ENCODE measurements at regions not wholly inside any gene's neighbourhood (a gene's known extent, or its start where the extent isn't known, plus 50 kb on each side); places are given as distances from the start of the nearest gene placed in this dataset.
A peak's percentile ranks its signal among the peaks of the same experiment; 100 is the strongest.

- DNase-seq (no peak), ATAC-seq (no peak)
- Histone ChIP-seq H3K9me3 (peaks cover 0 to 8% (median 0%) of the 10 kb centered on the region in 12 donors), H3K4me1 (peaks cover 0 to 39% (median 16%) of the 10 kb centered on the region in 12 donors), H3K27ac (no peak overlapping the region), H3K27me3 (no peaks in the 10 kb centered on the region), H3K4me3 (no peak overlapping the region), H3K36me3 (no peaks in the 10 kb centered on the region)
- intact Hi-C loops (cut with DNase I) = no loop called here
- TF ChIP-seq CTCF (IDR thresholded peaks at IDR 0.05) (no peak), POLR2A (IDR thresholded peaks at IDR 0.05) (no peak)
- 73 to 99% (median 91%) methylated on average over 4 of the region's 4 CpGs for WGBS, 4 donors
Measured at GRCh38 chr2:71833272-71833671, 314.4 kb downstream of the CYP26B1 start.

GRCh38 chr2:71832844-71833243, 314.8 kb downstream of the CYP26B1 start:
- Histone ChIP-seq H3K4me3 (no peak overlapping the region), H3K36me3 (no peaks in the 10 kb centered on the region), H3K27me3 (no peaks in the 10 kb centered on the region), H3K9me3 (peaks cover 0 to 8% (median 0%) of the 10 kb centered on the region in 12 donors), H3K4me1 (peaks cover 0 to 39% (median 16%) of the 10 kb centered on the region in 12 donors), H3K27ac (no peak overlapping the region)
- 97 to 98% (median 98%) methylated on average over 4 of the region's 4 CpGs for WGBS, 4 donors
- no peak for TF ChIP-seq POLR2A (IDR thresholded peaks at IDR 0.05)
- TF ChIP-seq CTCF (IDR thresholded peaks at IDR 0.05) = no peak
- no peak for DNase-seq
- ATAC-seq = no peak
- intact Hi-C loops (cut with DNase I) = no loop called here

- no peak for TF ChIP-seq CTCF (IDR thresholded peaks at IDR 0.05)
- TF ChIP-seq POLR2A (IDR thresholded peaks at IDR 0.05) = no peak
- Histone ChIP-seq H3K36me3 (no peaks in the 10 kb centered on the region), H3K27ac (no peak overlapping the region), H3K9me3 (peaks cover 0 to 8% (median 0%) of the 10 kb centered on the region in 12 donors), H3K4me1 (peaks cover 0 to 39% (median 16%) of the 10 kb centered on the region in 12 donors), H3K4me3 (no peak overlapping the region), H3K27me3 (no peaks in the 10 kb centered on the region)
- ATAC-seq (no peak), DNase-seq (no peak)
- intact Hi-C loops (cut with DNase I) = no loop called here
- WGBS, 4 donors = 90 to 100% (median 95%) methylated on average over 1 of the region's 1 CpG
Measured at GRCh38 chr2:71832388-71832787, 315.3 kb downstream of the CYP26B1 start.

GRCh38 chr2:71831193-71831577, 316.5 kb downstream of the CYP26B1 start:
- peak overlapping the region in 7 of 12 donors; percentile 8 to 64 (median 50) for H3K27ac ChIP-seq
- intact Hi-C loops (cut with DNase I) = no loop called here
- WGBS, 4 donors = 22 to 36% (median 28%) methylated on average over 7 of the region's 7 CpGs
- DNase-seq (peak in 4 of 5 donors; percentile 42 to 81 (median 72)), ATAC-seq (peak; percentile 77 to 87 (median 84))
- peaks cover 0 to 8% (median 0%) of the 10 kb centered on the region in 12 donors for H3K9me3 ChIP-seq
- H3K27me3 ChIP-seq = no peaks in the 10 kb centered on the region
- TF ChIP-seq POLR2A (IDR thresholded peaks at IDR 0.05) (no peak), CTCF (IDR thresholded peaks at IDR 0.05) (no peak)
- H3K4me1 ChIP-seq = peaks cover 0 to 39% (median 16%) of the 10 kb centered on the region in 12 donors
- no peaks in the 10 kb centered on the region for H3K36me3 ChIP-seq
- H3K4me3 ChIP-seq = no peak overlapping the region

All from heart left ventricle (tissue), 16 donors.